SK-N-SH treated with all-trans-retinoic acid at 6 μM for 48 hours (cell line): ENCODE measurements at regions not wholly inside any gene's neighbourhood (a gene's known extent, or its start where the extent isn't known, plus 50 kb on each side); places are given as distances from the start of the nearest gene placed in this dataset.

ENCODE experiments used
- ATAC-seq: fragments of 200-7000 bp; cut with Tn5 transposase; 3 replicates; pipeline ENCODE4 v1.9.1; 2020; ENCODE audit warnings: mild to moderate bottlenecking, moderate library complexity
- ARNTL ChIP-seq: fragments of 450-650 bp; formaldehyde crosslinking; IDR thresholded peaks from 2 replicates; pipeline ENCODE4 v1.5.0; 2020; ENCODE audit warnings: low read depth, mild to moderate bottlenecking, moderate library complexity, borderline replicate concordance
- BACH2 ChIP-seq: fragments of 250-450 bp; sonication (Bioruptor Pico); IDR thresholded peaks from 2 replicates; pipeline ENCODE4 v1.9.0; 2021; ENCODE audit warnings: mild to moderate bottlenecking, borderline replicate concordance
- CSDC2 ChIP-seq: fragments of 250-450 bp; sonication (Bioruptor Pico); IDR thresholded peaks from 2 replicates; pipeline ENCODE4 v1.5.0; 2020; ENCODE audit warnings: mild to moderate bottlenecking, moderate library complexity
- CSRNP3 ChIP-seq: fragments of 250-450 bp; sonication (Bioruptor Pico); IDR thresholded peaks from 2 replicates; pipeline ENCODE4 v1.5.1; 2021; ENCODE audit warnings: mild to moderate bottlenecking, moderate library complexity
- ESRRG ChIP-seq: fragments of 250-450 bp; sonication (Bioruptor Pico); IDR thresholded peaks from 2 replicates; pipeline ENCODE4 v1.6.1; 2021; ENCODE audit warnings: mild to moderate bottlenecking
- GLIS3 ChIP-seq: fragments of 250-450 bp; sonication (Bioruptor Pico); IDR thresholded peaks from 2 replicates; pipeline ENCODE4 v1.5.0; 2020; ENCODE audit warnings: mild to moderate bottlenecking, moderate library complexity
- OSR1 ChIP-seq: fragments of 250-450 bp; sonication (Bioruptor Pico); IDR thresholded peaks from 2 replicates; pipeline ENCODE4 v1.8.0; 2022; ENCODE audit warnings: moderate library complexity, mild to moderate bottlenecking, inconsistent platforms
- POU6F1 ChIP-seq: fragments of 250-450 bp; sonication (Bioruptor Pico); IDR thresholded peaks from 2 replicates; pipeline ENCODE4 v1.8.0; 2021; ENCODE audit warnings: low read depth, mild to moderate bottlenecking, moderate library complexity, borderline replicate concordance
- PPARA ChIP-seq: fragments of 250-450 bp; sonication (Bioruptor Pico); IDR thresholded peaks from 2 replicates; pipeline ENCODE4 v1.5.0; 2020; ENCODE audit warnings: mild to moderate bottlenecking, borderline replicate concordance
- RARB ChIP-seq: fragments of 250-450 bp; sonication (Bioruptor Pico); IDR thresholded peaks from 2 replicates; pipeline ENCODE4 v1.8.0; 2021; ENCODE audit warnings: mild to moderate bottlenecking, moderate library complexity
- SNAI2 ChIP-seq: fragments of 250-450 bp; sonication (Bioruptor Pico); IDR thresholded peaks from 2 replicates; pipeline ENCODE4 v1.5.0; 2020; ENCODE audit warnings: mild to moderate bottlenecking, moderate library complexity
- TCF4 ChIP-seq: fragments of 250-450 bp; sonication (Bioruptor Pico); IDR thresholded peaks from 2 replicates; pipeline ENCODE4 v1.8.0; 2021; ENCODE audit warnings: mild to moderate bottlenecking, moderate library complexity, borderline replicate concordance
- TOX ChIP-seq: fragments of 250-450 bp; sonication (Bioruptor Pico); IDR thresholded peaks from 2 replicates; pipeline ENCODE4 v1.8.0; 2021; ENCODE audit warnings: mild to moderate bottlenecking, moderate library complexity, borderline replicate concordance
- ZC3H10 ChIP-seq: fragments of 250-450 bp; sonication (Bioruptor Pico); IDR thresholded peaks from 2 replicates; pipeline ENCODE4 v1.5.1; 2021; ENCODE audit warnings: mild to moderate bottlenecking, moderate library complexity
- ZFP3 ChIP-seq: fragments of 250-450 bp; sonication (Bioruptor Pico); IDR thresholded peaks from 2 replicates; pipeline ENCODE4 v1.5.0; 2020; ENCODE audit warnings: mild to moderate bottlenecking, moderate library complexity
- ZNF565 ChIP-seq: fragments of 450-650 bp; formaldehyde crosslinking; conservative IDR thresholded peaks from 2 replicates; pipeline ENCODE4 v1.5.0; 2020; ENCODE audit warnings: low read depth, mild to moderate bottlenecking, moderate library complexity
- ZNF70 ChIP-seq: fragments of 450-650 bp; formaldehyde crosslinking; IDR thresholded peaks from 2 replicates; pipeline ENCODE4 v1.5.0; 2020; ENCODE audit warnings: mild to moderate bottlenecking, moderate library complexity
- ZNF8 ChIP-seq: fragments of 450-650 bp; formaldehyde crosslinking; IDR thresholded peaks from 2 replicates; pipeline ENCODE4 v1.5.0; 2020; ENCODE audit warnings: mild to moderate bottlenecking, moderate library complexity
- TF ChIP-seq, protein P1 (sequence below): fragments of 250-450 bp; sonication (Bioruptor Pico); IDR thresholded peaks from 2 replicates; pipeline ENCODE4 v1.8.0; 2020; ENCODE audit warnings: mild to moderate bottlenecking, moderate library complexity, borderline replicate concordance
- TF ChIP-seq, protein P2 (sequence below): fragments of 250-450 bp; sonication (Bioruptor Pico); IDR thresholded peaks from 2 replicates; pipeline ENCODE4 v1.5.1; 2020; ENCODE audit warnings: low read depth, mild to moderate bottlenecking, moderate library complexity

- no peak for ATAC-seq
- TF ChIP-seq, protein P1, sequence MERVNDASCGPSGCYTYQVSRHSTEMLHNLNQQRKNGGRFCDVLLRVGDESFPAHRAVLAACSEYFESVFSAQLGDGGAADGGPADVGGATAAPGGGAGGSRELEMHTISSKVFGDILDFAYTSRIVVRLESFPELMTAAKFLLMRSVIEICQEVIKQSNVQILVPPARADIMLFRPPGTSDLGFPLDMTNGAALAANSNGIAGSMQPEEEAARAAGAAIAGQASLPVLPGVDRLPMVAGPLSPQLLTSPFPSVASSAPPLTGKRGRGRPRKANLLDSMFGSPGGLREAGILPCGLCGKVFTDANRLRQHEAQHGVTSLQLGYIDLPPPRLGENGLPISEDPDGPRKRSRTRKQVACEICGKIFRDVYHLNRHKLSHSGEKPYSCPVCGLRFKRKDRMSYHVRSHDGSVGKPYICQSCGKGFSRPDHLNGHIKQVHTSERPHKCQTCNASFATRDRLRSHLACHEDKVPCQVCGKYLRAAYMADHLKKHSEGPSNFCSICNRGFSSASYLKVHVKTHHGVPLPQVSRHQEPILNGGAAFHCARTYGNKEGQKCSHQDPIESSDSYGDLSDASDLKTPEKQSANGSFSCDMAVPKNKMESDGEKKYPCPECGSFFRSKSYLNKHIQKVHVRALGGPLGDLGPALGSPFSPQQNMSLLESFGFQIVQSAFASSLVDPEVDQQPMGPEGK (CRISPR knock-in tag), result no peak
- TF ChIP-seq CSRNP3 (CRISPR knock-in tag), result no peak
- TF ChIP-seq, protein P2, sequence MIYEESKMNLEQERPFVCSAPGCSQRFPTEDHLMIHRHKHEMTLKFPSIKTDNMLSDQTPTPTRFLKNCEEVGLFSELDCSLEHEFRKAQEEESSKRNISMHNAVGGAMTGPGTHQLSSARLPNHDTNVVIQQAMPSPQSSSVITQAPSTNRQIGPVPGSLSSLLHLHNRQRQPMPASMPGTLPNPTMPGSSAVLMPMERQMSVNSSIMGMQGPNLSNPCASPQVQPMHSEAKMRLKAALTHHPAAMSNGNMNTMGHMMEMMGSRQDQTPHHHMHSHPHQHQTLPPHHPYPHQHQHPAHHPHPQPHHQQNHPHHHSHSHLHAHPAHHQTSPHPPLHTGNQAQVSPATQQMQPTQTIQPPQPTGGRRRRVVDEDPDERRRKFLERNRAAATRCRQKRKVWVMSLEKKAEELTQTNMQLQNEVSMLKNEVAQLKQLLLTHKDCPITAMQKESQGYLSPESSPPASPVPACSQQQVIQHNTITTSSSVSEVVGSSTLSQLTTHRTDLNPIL (CRISPR knock-in tag), result no peak
- TF ChIP-seq RARB (CRISPR knock-in tag), result no peak
- no peak for TF ChIP-seq BACH2 (CRISPR knock-in tag)
- no peak for TF ChIP-seq CSDC2 (CRISPR knock-in tag)
- no peak for TF ChIP-seq ZFP3 (CRISPR knock-in tag)
- TF ChIP-seq TOX, result no peak
- no peak for TF ChIP-seq ZC3H10
- no peak for TF ChIP-seq ARNTL
- no peak for TF ChIP-seq TCF4 (CRISPR knock-in tag)
- no peak for TF ChIP-seq ESRRG
- TF ChIP-seq PPARA (CRISPR knock-in tag), result no peak
Measured at GRCh38 chr20:22429175-22430153, 154.9 kb downstream of the FOXA2 start.

DNA sequence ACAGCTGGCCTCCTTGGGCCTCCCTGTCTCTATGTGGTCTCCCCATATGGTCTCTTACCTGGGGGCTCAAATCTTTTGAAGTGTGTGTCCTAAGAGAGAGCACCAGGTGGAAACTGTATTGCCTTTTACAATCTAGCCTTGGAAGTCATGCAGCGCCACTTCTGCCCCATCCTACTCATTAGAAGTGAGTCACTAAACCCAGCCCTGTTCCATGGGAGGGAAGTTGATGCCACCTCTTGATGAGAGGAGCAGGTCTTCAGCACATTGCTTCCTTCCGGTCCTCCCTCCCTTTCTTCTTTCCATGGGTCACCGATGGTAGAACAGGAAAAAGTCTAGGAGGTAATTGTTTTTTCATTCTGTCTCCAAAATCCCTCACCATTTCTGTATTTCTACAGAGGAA, 156.3 kb downstream of the FOXA2 start:
- ATAC-seq, result no peak
- TF ChIP-seq ARNTL, result no peak
- TF ChIP-seq CSDC2 (CRISPR knock-in tag), result no peak
- no peak for TF ChIP-seq TCF4 (CRISPR knock-in tag)
- TF ChIP-seq GLIS3 (CRISPR knock-in tag), result no peak
- no peak for TF ChIP-seq ZNF70 (CRISPR knock-in tag)
- TF ChIP-seq SNAI2 (CRISPR knock-in tag), result no peak
- TF ChIP-seq PPARA (CRISPR knock-in tag), result no peak
- no peak for TF ChIP-seq ZC3H10
- TF ChIP-seq RARB (CRISPR knock-in tag), result no peak
- no peak for TF ChIP-seq BACH2 (CRISPR knock-in tag)
- TF ChIP-seq CSRNP3 (CRISPR knock-in tag), result no peak
- no peak for TF ChIP-seq ZNF8 (CRISPR knock-in tag)
- TF ChIP-seq ZFP3 (CRISPR knock-in tag), result no peak
- TF ChIP-seq ZNF565 (CRISPR knock-in tag), result no peak
- no peak for TF ChIP-seq TOX

- no peak for TF ChIP-seq CSRNP3 (CRISPR knock-in tag)
- TF ChIP-seq RARB (CRISPR knock-in tag), result no peak
- TF ChIP-seq BACH2 (CRISPR knock-in tag), result no peak
- no peak for TF ChIP-seq ESRRG
- TF ChIP-seq SNAI2 (CRISPR knock-in tag), result no peak
- TF ChIP-seq POU6F1, result no peak
- no peak for TF ChIP-seq ZNF8 (CRISPR knock-in tag)
- TF ChIP-seq ZC3H10, result no peak
- no peak for TF ChIP-seq TCF4 (CRISPR knock-in tag)
- TF ChIP-seq CSDC2 (CRISPR knock-in tag), result no peak
- no peak for TF ChIP-seq ZFP3 (CRISPR knock-in tag)
- no peak for TF ChIP-seq OSR1
- TF ChIP-seq ZNF70 (CRISPR knock-in tag), result no peak
- TF ChIP-seq, protein P2 (CRISPR knock-in tag), result no peak
- no peak for TF ChIP-seq TOX
- no peak for ATAC-seq
Measured at GRCh38 chr20:22426772-22427171, 157.6 kb downstream of the FOXA2 start.
